GM19043 (cell line): ENCODE measurements at regions not wholly inside any gene's neighbourhood (a gene's known extent, or its start where the extent isn't known, plus 50 kb on each side); places are given as distances from the start of the nearest gene placed in this dataset.

ENCODE experiments used
- ATAC-seq: cut with Tn5 transposase; IDR thresholded peaks from one replicate; pipeline ENCODE4 v1.9.1; 2021; ENCODE audit warnings: low read depth; ENCODE audit not compliant: unreplicated experiment

DNA sequence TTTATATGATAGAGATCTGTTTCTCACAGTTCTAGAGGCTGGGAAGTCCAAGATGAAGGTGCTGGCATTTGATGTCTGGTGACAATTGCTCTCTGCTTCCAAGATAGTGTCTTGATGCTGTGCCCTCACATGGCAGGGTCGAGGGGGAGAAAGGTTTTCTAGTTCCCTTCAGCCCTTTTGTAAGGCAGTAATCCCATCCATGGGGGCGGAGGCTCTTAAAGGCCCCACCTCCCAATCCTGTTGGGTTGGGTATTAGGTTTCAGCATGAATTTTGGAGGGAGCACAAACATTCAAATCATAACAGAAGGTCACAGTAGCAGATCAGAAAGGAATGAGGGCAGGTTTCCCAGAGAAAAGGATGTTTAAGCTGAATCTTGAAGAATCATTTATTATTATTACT, 601.7 kb upstream of the ZNF717 start:
- no peak for ATAC-seq

DNA sequence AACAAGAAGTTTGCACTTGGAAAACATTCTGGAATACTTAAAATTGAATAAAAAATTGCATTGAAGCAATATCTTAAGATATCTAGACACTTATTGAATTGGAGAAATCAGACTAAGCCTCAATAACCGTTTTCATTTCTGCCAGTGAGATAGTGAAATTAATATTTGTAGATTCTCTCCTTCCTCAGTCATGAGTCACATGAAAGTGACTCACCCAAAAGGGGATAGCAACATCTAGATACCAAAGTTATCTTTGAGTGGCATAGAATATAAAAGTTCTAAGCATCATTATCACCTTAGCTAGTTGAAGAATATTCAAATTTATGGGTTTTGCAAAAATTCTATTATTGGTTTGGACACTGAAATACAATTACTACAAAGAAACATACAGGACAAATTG, 614.8 kb upstream of the ZNF717 start:
- ATAC-seq: no peak

DNA sequence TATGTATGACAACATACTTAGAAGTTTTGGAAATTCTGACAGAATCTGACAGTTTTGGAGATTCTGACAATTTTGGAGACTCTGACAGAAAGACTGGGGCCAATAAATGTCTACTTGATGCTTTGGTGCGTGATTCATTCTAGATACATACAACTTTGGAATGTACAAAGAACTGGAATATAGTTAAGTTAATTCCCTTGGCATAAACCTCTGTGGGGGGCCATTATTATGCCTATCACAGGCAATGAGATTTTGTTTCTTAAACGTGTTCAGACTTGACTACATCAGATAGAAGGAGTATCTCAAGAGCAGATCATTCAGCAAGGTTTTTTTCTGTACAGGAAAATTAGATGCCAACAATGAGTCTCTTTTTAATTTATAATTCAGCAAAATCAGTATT, 617.6 kb upstream of the ZNF717 start:
- no peak for ATAC-seq

DNA sequence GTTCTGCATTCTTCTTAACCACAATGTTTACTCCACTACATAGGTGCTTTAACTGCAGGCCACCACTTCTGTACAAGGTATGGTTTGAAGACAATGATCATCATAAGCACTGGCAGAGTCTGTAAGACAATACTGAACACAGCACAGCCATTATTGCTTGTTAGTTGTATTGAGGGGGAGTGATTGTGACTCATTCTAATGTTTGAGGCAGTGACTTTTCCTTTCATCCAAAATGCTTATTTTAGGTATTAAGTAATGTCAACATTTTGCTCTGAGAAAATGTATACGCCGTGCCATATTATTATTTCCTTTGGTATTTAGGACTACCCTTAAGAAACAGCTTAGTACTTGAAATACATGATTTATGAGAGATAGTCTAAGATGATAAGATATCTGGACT, 618.2 kb upstream of the ZNF717 start:
- no peak for ATAC-seq

DNA sequence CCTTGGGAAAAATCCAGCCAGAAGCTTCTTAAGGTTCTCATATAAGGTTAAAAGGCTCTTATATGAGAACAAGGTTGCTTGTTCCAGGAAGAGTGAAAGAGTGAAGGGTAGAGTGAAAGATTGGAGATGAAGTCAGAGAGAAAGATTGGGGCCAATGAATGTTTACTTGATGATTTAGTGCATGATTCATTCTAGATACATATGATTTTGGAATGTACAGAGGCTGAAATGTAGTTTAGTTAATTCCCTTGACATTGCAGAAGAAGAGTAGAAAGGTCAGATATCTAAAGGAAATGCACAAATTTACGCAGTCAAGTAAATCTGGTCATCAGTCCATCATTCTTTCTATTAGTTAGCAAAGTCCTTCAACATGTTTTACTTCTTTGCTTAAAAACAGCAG, 619.8 kb upstream of the ZNF717 start:
- no peak for ATAC-seq

DNA sequence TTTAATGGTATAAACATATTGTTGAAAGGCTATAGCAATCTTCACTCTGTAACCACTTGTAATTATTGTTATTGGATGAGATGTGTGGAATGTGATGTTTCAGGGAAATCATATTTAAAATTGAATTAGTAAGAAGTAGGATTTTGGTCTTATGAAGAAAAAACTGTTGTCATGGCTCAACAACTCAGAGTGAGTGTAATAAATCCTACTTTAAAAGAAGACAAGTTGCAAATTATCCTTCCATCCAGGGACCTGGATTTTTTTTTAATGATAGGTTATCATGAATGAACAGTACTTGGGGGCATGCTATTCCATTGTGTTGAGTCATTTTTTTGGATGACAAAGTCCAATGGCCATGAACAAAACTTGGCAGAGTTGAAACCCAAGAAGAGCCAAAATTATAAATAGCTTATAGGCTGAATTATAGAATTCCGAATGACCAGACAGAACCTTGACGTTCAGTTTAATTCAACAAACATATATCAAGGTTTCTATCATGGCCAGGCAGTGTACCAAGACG, 625.5 kb upstream of the ZNF717 start:
- no peak for ATAC-seq

DNA sequence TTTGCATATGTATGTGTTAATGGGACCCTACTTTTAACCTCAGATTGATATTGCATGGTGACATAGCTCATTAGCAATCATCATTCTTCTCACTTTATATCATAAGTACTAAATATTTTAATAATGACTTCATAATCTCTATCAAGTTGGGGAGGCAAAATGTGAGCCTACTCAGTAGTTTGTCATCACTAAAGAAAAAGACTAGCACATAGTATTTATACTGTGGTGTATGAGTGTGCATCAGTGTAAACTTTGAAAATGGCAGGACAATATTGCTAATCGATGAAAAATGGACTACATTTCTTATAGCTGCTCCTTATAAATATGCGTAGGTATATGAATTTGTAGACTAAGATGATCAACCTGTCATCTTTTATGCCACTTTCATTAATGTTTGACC, 624.5 kb upstream of the ROBO2 start:
- no peak for ATAC-seq

DNA sequence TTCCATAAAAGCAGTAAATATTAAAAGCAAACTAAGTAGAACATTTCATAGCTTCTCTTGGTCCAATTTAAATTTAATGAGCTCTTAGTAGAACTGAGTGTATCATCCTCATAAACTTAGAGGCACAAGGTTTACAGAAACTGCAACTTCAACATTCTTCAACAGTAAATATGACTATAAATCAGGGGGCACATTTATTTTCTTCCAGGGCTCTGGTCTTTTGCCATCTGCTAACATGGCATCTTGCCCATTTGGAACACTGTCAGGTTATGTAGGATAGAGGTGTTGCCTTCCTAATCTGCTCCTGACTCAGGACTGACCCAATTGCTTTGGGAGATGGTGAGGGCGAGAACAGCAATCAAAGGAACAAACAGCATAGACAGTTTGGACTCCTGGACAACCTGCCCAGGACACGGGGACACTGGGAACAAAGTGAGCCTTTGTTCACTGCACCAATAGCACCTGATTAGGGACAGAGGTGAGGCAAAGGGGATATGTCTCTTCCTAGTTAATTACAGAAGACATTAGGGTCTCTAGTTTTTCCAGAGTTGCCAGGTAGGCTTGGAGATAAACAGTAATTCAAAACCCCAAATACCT, 610.2 kb upstream of the ROBO2 start:
- ATAC-seq: no peak

DNA sequence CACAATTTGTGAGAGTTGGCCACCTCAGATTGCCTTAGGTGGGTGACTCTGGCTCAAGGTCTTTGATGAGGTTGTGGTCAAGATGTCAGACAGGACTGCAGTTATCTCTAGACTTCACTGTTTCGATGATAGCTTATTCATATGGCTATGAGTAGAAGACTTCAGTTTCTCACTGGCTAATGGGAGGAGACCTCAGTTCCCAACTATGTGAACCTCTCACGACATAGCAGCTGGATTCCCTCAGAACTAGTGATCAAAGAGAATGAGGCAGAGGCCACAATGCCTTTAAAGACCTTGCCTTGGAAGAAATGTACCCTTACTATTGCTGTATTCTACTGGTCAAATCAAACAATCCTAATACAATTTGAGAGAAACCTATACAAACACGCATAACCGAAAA, 607.5 kb upstream of the ROBO2 start:
- ATAC-seq: no peak

DNA sequence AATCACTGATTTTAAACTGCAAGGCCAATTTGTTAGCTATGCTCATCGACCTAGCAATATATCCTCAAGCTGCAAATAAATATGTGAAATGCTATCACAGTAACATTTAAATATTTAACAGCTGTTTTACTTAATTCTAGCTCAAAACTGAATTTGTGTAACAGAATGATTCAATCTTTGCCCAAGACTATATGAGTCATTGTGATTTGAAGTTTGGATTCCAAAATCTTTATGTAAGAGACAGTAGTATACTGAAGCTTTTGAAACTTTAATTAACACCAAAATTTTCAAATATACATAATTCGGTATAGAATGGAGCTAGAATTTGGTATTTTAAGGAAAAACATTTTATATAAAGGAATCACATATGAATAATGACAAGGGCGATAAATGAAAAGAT, 603.0 kb upstream of the ROBO2 start:
- no peak for ATAC-seq

DNA sequence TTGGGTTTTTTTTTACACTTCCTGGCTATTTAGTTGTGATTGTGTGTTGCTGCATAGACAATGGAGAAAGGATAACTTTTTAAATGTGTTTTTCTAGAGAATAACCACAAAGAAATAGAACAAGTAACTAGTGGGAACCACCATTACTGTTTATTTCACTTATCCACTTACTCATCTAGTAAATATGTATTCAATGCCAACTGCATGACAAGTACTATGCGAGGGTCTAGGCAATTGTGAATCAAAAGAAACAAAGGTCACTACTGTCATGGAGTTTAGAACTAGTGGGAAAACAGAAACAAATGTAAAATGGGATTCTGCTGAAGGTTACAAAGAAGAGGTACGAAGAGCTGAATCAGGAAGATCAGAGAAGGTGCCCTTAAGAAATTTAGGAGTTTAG, 600.9 kb upstream of the ROBO2 start:
- no peak for ATAC-seq

DNA sequence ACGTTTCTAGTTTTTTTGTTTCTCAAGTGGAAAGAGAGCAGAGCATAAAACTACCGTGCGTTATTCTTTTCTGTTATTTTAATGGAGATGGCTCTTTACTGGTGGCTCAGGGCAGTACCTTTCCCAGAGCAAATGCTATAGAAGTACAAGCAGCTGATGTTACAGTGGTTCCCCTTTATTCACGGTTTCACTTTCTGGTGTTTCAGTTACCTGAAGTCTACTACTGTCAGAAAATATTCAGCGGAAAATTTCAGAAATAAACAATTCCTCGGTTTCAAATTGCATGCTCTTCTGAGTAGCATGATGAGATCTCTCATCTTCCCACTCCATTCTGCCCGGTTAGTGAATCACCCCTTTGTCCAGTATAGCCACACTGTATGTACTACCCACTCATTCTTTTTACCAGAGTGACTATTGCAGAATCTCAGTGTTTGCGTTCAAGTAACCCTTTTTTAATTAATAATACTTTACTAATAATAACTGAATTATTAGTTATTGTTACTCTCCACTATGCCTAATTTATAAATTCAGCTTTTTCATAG, 597.5 kb upstream of the ROBO2 start:
- ATAC-seq: no peak

DNA sequence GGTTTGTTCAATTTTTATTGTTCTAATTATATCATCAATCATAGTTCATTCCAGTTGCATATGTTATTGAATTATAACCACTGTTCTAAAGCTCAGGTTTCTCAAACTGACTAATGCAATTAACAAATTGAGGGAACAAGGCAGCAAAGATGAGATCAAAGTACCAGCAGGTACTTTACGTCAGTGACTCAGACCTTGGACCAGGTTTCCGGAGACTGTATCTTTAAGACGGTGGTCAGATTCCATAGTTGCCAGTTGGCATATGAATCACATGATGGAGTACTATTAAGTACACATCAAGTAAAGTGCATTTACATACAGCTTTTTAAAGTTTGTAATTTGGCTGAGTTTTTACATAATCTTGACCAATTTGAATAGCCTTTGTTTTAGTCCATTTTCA, 583.6 kb upstream of the ROBO2 start:
- ATAC-seq: no peak

DNA sequence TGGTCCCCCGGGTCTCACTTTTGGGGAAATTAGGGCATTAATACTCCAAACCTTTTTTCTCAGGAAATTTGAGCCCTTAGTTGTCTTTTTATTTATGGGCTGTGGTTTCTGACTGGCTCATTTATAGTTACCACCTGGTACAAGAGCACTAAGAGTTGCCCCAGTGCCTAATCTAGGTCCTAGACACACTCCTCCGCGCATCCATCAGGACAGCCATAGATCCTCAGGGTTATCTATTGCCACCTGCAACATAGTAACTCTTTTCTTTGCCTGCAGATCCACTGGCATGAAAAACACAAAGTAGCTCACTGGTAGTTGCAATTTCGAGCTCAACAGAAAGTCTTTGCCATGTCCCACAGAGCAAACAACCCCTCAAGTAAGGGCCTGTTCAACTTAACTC, 576.4 kb upstream of the ROBO2 start:
- ATAC-seq: no peak

DNA sequence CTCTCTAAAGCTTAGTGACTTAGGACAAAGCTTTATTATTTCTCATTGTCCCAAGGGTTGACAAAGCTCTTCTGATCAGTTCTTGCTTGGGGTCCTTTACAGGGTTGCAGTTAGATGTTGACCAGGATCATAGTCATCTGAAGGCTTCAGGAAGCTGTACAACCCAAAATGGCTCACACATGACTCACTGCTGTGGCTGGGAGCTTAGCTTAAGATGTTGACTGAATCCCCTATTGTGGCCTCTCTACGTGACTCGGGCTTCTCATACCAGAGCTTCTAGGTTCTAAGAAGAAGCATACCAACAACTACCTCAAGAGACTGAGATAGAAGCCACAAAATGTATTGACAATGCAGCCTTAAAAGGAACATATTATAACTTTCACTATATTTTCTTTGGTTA, 569.6 kb upstream of the ROBO2 start:
- no peak for ATAC-seq

DNA sequence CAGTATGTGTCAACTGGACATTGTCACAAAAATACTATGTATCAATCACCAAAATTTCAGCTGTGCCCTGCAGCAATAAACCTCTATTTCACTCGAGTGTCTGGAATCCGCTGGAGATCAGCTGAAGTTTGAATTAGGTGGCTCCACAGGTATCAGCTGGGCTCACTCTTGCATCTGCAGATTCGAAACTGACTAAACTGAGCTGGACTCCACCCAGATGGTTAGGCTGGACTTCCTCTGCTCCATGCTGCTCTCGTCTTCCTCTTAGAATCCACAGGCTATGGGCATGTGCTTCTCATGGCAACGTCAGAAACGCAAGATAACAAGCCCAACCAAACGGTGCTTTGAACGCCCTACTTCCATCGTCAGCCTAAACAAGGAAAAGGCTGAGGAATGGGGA, 565.3 kb upstream of the ROBO2 start:
- no peak for ATAC-seq

DNA sequence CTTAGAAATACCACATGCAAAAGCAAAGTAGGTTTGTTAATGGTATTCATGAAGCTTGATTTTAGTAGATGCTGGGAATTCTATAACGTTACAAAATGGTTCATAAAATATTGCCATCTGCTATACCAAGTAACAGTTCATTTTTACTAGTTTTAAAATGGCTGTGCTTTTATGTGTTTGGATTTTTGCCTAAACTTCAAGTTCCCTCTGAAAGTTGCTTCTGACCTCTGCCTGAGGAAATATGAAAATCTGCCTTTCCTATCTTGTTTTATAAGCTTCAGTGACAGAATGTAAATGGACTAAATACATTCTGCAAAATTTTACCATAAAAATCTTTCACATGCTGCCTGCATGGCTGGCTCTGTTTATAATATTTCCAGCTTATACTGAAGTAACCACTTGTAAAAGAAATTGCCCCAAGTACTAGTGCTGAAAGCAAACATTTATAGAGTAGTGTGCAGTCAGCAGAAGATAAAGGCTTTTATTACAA, 560.7 kb upstream of the ROBO2 start:
- ATAC-seq: no peak

DNA sequence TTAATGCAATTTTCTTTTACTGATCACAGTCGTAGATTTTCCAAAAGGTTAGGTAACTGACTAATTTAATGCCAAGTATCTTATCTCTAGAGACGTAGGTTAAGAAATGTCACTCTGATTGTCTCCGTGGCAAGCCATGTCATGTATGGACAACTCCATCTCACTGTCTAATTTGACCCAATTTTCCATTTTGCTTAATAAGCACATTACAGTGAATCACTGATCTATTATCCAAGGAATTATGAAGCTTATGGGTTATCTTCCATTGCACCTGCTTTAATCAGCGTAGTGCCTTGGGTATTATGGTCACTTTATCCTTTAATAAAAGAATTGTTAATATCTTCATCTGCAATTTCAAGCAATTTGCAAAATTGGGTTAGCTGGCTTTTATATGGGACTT, 557.4 kb upstream of the ROBO2 start:
- no peak for ATAC-seq

DNA sequence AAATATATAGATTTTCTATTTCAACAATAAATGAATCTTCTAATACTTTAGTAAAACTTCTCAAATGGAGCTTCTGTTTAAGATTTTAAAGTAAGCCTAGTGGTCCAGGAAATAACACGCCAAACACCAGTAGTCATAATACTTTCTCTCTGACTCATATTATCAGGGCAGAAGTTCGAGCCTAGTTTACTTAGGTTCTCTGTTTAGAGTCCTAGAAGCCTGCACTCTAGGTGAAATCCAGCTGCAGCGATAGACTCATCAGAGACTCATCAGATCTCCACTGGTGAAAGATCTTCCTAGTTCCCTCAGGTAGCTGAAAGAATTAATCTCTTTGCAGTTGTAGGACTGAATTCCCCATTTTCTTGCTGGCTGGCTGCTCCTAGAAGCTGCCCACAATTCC, 552.5 kb upstream of the ROBO2 start:
- ATAC-seq: no peak

DNA sequence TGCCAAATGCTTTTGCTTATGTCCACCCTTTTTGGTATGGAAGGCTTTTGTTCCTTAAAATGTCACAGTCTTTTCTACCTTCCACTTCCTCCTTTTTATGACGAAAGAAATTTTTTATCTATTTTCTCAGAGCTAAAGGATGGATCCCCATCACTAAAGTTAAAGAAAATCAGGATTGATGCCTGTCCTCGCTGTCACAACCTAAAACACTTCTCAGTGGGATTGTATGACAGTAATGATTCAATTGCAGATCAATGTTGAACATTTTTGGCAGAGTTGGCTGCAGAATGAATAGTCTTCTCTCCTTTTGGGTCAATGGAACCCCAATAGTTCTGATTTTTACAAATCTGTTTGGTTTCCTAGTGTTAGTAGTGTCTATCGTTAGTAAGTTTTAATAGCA, 549.8 kb upstream of the ROBO2 start:
- ATAC-seq: no peak

DNA sequence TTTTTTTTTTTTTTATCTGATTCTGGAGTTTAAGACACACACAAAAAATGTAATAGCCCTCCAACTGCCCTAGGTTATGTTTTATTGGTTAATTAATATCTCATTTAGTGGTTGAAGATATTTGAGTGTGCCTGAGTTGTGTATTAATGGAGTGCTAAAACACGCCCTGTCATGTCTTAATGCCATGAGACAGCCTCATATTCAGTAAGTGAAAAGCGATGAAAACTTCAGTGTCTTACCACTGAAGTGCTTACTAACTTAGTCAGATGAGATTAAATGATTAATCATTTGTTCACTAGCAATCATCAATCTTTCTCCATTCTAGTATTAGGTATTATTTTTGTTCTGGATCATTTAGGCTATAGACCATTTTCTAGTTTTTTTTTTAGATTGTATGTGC, 544.7 kb upstream of the ROBO2 start:
- ATAC-seq: no peak

DNA sequence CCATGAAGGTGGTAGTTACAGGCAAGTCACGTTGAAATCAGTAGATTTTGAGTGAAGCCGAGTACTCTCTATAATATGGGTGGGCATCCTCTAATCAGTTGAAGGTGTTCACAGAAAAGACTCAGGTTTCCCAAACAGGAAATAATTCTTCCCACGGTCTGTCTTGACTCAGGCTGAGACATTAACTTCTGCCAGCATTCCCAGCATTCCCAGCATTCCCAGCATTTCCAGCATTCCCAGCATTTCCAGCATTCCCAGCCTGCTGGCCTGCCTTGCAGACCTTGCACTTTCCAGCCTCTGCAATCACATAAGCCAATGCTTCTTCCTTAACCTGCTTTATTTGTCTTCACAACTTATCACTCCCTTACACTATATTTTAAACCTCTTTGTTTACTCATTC, 542.3 kb upstream of the ROBO2 start:
- no peak for ATAC-seq
